SK-N-SH (cell line): ENCODE measurements at regions not wholly inside any gene's neighbourhood (a gene's known extent, or its start where the extent isn't known, plus 50 kb on each side); places are given as distances from the start of the nearest gene placed in this dataset.

ENCODE experiments used
- CTCF ChIA-PET: fragments of 300-600, 350-600 bp; formaldehyde crosslinking; extraction: SDS; loops from one replicate; lab custom pipeline; 2021; lab: Yijun Ruan, JAX
- POLR2A ChIA-PET: fragments of 350-600 bp; sonication (Branson Sonifier 250); formaldehyde crosslinking; extraction: SDS; loops from one replicate; lab custom pipeline; 2020; ENCODE audit warnings: antibody characterized with exemption, inconsistent platforms; lab: Yijun Ruan, JAX
- DNase-seq: peaks from one replicate; pipeline ENCODE4 v3.0.0; 2012
- H2AFZ ChIP-seq: fragments of 200-600 bp; sonication (generic); 2 replicates; pipeline ENCODE4 v1.8.1; 2016; ENCODE audit warnings: antibody characterized with exemption, mild to moderate bottlenecking, low read depth
- H3F3A ChIP-seq: fragments of 200-600 bp; sonication (generic); replicated peaks from 2 replicates; pipeline ENCODE3; 2016; ENCODE audit warnings: antibody characterized with exemption, mild to moderate bottlenecking; ENCODE audit not compliant: insufficient read depth
- H3K27ac ChIP-seq, 2 experiments: fragments of 200-500 bp in 1 of 2; fragments of 200-600 bp in 1 of 2; sonication (Bioruptor generic) in 1 of 2; sonication (generic), shearing (Covaris generic) in 1 of 2; 2 replicates each; pipeline versions ENCODE4 v1.5.1 to v1.6.1; 2014 to 2016; ENCODE audit warnings: low read depth in 2 of 2, inconsistent platforms in 1 of 2, low read length in 1 of 2, mild to moderate bottlenecking in 1 of 2, mixed read lengths in 1 of 2
- H3K27me3 ChIP-seq: fragments of 200-600 bp; sonication (generic), shearing (Covaris generic); 2 replicates; pipeline ENCODE4 v1.6.1; 2016; ENCODE audit warnings: mixed run types; ENCODE audit not compliant: insufficient read depth
- H3K36me3 ChIP-seq, 2 experiments: fragments of 200-500 bp in 1 of 2; fragments of 200-600 bp in 1 of 2; sonication (Bioruptor generic) in 1 of 2; sonication (generic) in 1 of 2; replicated peaks in 1 of 2; 2 replicates each; pipeline versions ENCODE3 to v1.5.1; 2014 to 2016; ENCODE audit warnings: low read length in 1 of 2, mild to moderate bottlenecking in 1 of 2; ENCODE audit not compliant: insufficient read depth in 2 of 2, control insufficient read depth in 1 of 2
- H3K4me1 ChIP-seq, 2 experiments: fragments of 200-500 bp in 1 of 2; fragments of 200-600 bp in 1 of 2; sonication (Bioruptor generic) in 1 of 2; sonication (generic), shearing (Covaris generic) in 1 of 2; 2 replicates each; pipeline versions ENCODE4 v1.5.1 to v1.6.1; 2014 to 2016; ENCODE audit warnings: low read depth in 1 of 2, low read length in 1 of 2, mixed run types in 1 of 2; ENCODE audit not compliant: insufficient read depth in 2 of 2, control insufficient read depth in 1 of 2
- H3K4me2 ChIP-seq: fragments of 200-600 bp; sonication (generic), shearing (Covaris generic); 2 replicates; pipeline ENCODE4 v1.6.1; 2017; ENCODE audit warnings: mixed run types
- H3K4me3 ChIP-seq, 2 experiments: fragments of 200-500 bp in 1 of 2; fragments of 200-600 bp in 1 of 2; sonication (Bioruptor generic) in 1 of 2; sonication (generic), shearing (Covaris generic) in 1 of 2; 2 replicates each; pipeline versions ENCODE4 v1.5.1 to v1.8.1; 2014 to 2016; ENCODE audit warnings: low read depth in 2 of 2, inconsistent platforms in 1 of 2, low read length in 1 of 2, mild to moderate bottlenecking in 1 of 2, mixed read lengths in 1 of 2, moderate library complexity in 1 of 2
- H3K79me2 ChIP-seq: fragments of 200-600 bp; sonication (generic); 2 replicates; pipeline ENCODE4 v1.8.1; 2017; ENCODE audit warnings: mild to moderate bottlenecking; ENCODE audit not compliant: insufficient read depth
- H3K9ac ChIP-seq: fragments of 200-600 bp; sonication (generic); 2 replicates; pipeline ENCODE4 v1.6.1; 2017; ENCODE audit warnings: mixed run types
- H3K9me2 ChIP-seq: fragments of 200-600 bp; sonication (generic); 2 replicates; pipeline ENCODE4 v1.6.1; 2017; ENCODE audit warnings: mixed run types
- H3K9me3 ChIP-seq: fragments of 200-600 bp; sonication (generic); 2 replicates; pipeline ENCODE4 v1.6.1; 2017; ENCODE audit warnings: mixed run types, mild to moderate bottlenecking, moderate library complexity
- H4K20me1 ChIP-seq: fragments of 200-600 bp; sonication (generic); 2 replicates; pipeline ENCODE4 v1.6.1; 2017; ENCODE audit warnings: mild to moderate bottlenecking, mixed run types; ENCODE audit not compliant: insufficient read depth
- ELF1 ChIP-seq: IDR thresholded peaks from 2 replicates; pipeline ENCODE4 v1.4.0; 2012
- FOSL2 ChIP-seq: IDR thresholded peaks from 2 replicates; pipeline ENCODE4 v1.4.0; 2012; ENCODE audit warnings: low read depth, mild to moderate bottlenecking, moderate library complexity, borderline replicate concordance
- FOXJ3 ChIP-seq: sonication (generic); formaldehyde crosslinking; IDR thresholded peaks from 2 replicates; pipeline ENCODE4 v1.5.1; 2020; ENCODE audit warnings: mild to moderate bottlenecking, missing genetic modification reagents
- GATA2 ChIP-seq: sonication (generic); formaldehyde crosslinking; IDR thresholded peaks from 2 replicates; pipeline ENCODE4 v1.5.0; 2020; ENCODE audit warnings: mild to moderate bottlenecking, missing genetic modification reagents
- IRF3 ChIP-seq: fragments of 150-350 bp; IDR thresholded peaks from 2 replicates; pipeline ENCODE4 v1.6.1; 2016; ENCODE audit warnings: mild to moderate bottlenecking, low read depth, low read length
- SIN3A ChIP-seq: IDR thresholded peaks from 2 replicates; pipeline ENCODE4 v1.6.1; 2012; ENCODE audit warnings: low read depth, mild to moderate bottlenecking, low read length, moderate library complexity, borderline replicate concordance
- TAF1 ChIP-seq: IDR thresholded peaks from 2 replicates; pipeline ENCODE4 v1.6.1; 2012; ENCODE audit warnings: low read depth, mild to moderate bottlenecking, low read length, moderate library complexity, borderline replicate concordance
- WGBS: methylation state at CpG from one replicate; pipeline ENCODE4 v1.1.6; 2017; ENCODE audit warnings: low lambda C conversion rate; 5-methylcytosine and 5-hydroxymethylcytosine counted together
- TF ChIP-seq, protein P1 (sequence below): fragments of 200-600 bp; sonication (generic); IDR thresholded peaks from 2 replicates; pipeline ENCODE4 v1.6.1; 2017; ENCODE audit warnings: antibody characterized with exemption, mild to moderate bottlenecking, moderate library complexity
- TF ChIP-seq, protein P2 (sequence below): IDR thresholded peaks from 2 replicates; pipeline ENCODE4 v1.4.0; 2012; ENCODE audit warnings: low read depth, borderline replicate concordance
- TF ChIP-seq, protein P3 (sequence below): fragments of 150-350 bp; IDR thresholded peaks from 2 replicates; pipeline ENCODE4 v1.6.1; 2017; ENCODE audit warnings: antibody characterized with exemption, low read length, low read depth, borderline replicate concordance

DNA sequence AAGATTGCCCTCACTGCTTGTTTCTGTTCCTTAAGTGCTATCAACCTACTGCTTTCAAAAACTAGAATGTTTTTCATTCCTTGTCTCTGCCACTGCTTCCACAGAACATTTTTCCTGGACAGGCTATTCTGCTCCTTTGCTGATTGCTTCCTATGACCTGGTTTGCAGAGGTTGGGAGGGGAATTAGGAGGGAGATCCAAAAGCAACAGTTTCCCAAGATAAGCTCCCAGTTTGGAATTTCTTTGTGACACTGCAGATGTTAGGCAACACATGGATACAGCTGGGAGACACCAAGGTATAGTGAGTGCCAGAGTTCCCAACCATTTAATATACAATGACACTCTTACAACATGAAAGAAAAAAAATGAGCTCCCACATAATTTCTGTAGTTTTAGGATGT lies 1036.5 kb downstream of the ROBO2 start (continued):
- TF ChIP-seq, protein P1, sequence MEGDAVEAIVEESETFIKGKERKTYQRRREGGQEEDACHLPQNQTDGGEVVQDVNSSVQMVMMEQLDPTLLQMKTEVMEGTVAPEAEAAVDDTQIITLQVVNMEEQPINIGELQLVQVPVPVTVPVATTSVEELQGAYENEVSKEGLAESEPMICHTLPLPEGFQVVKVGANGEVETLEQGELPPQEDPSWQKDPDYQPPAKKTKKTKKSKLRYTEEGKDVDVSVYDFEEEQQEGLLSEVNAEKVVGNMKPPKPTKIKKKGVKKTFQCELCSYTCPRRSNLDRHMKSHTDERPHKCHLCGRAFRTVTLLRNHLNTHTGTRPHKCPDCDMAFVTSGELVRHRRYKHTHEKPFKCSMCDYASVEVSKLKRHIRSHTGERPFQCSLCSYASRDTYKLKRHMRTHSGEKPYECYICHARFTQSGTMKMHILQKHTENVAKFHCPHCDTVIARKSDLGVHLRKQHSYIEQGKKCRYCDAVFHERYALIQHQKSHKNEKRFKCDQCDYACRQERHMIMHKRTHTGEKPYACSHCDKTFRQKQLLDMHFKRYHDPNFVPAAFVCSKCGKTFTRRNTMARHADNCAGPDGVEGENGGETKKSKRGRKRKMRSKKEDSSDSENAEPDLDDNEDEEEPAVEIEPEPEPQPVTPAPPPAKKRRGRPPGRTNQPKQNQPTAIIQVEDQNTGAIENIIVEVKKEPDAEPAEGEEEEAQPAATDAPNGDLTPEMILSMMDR = no peak
- TF ChIP-seq, protein P2, sequence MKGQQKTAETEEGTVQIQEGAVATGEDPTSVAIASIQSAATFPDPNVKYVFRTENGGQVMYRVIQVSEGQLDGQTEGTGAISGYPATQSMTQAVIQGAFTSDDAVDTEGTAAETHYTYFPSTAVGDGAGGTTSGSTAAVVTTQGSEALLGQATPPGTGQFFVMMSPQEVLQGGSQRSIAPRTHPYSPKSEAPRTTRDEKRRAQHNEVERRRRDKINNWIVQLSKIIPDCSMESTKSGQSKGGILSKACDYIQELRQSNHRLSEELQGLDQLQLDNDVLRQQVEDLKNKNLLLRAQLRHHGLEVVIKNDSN = no peak
- TF ChIP-seq, protein P3, sequence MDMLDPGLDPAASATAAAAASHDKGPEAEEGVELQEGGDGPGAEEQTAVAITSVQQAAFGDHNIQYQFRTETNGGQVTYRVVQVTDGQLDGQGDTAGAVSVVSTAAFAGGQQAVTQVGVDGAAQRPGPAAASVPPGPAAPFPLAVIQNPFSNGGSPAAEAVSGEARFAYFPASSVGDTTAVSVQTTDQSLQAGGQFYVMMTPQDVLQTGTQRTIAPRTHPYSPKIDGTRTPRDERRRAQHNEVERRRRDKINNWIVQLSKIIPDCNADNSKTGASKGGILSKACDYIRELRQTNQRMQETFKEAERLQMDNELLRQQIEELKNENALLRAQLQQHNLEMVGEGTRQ = no peak
- no peak for TF ChIP-seq GATA2
- TF ChIP-seq FOSL2 = no peak
- no peak for TF ChIP-seq ELF1
- TF ChIP-seq IRF3 = no peak
- TF ChIP-seq, all 33 proteins: peak for 0

GRCh38 chr3:78077178-78077577 lies 1037.3 kb downstream of the ROBO2 start:
- WGBS = 51% methylated on average over 4 of the region's 4 CpGs
- POLR2A ChIA-PET = no interaction called here

More at GRCh38 chr3:78077178-78077577, 1037.3 kb downstream of the ROBO2 start:
- Histone ChIP-seq H3K9ac (no peak overlapping the region), H3K79me2 (no peaks in the 10 kb centered on the region), H3K27me3 (no peaks in the 10 kb centered on the region), H3K27ac (no peak overlapping the region), H3F3A (no peaks in the 10 kb centered on the region), H3K9me2 (no peaks in the 10 kb centered on the region), H2AFZ (no peak overlapping the region), H4K20me1 (no peaks in the 10 kb centered on the region), H3K9me3 (no peaks in the 10 kb centered on the region), H3K36me3 (no peaks in the 10 kb centered on the region), H3K4me3 (no peak overlapping the region), H3K4me2 (no peak overlapping the region), H3K4me1 (no peaks in the 10 kb centered on the region)
- TF ChIP-seq ELF1 (no peak), SIN3A (no peak), IRF3 (no peak), TAF1 (no peak), FOXJ3 (CRISPR knock-in tag) (no peak)
- CTCF ChIA-PET = interaction anchor here (1.3 kb wide), 1 partner anchor 9 kb away, joined by 3 read pairs; no protein-coding TSS in a partner anchor
- DNase-seq = no peak
